MCF 10A (cell line): ENCODE measurements at regions not wholly inside any gene's neighbourhood (a gene's known extent, or its start where the extent isn't known, plus 50 kb on each side); places are given as distances from the start of the nearest gene placed in this dataset.

Experiments used
- BruUV-seq: library from RNA; stranded (reverse); fragments of 400-500 nt; replicated peaks from 2 replicates; lab custom pipeline; 2021; lab: Mats Ljungman, UMichigan
- CTCF ChIA-PET: fragments of 300-600 bp; sonication (Branson Sonifier 250); formaldehyde crosslinking; extraction: SDS; loops from one replicate; lab custom pipeline; 2021; ENCODE audit warnings: antibody characterized with exemption, inconsistent platforms; lab: Yijun Ruan, JAX
- POLR2A ChIA-PET: fragments of 300-600, 350-650 bp; sonication (Branson Sonifier 250); formaldehyde crosslinking; extraction: SDS; loops from one replicate; lab custom pipeline; 2020; ENCODE audit warnings: antibody characterized with exemption, inconsistent platforms; lab: Yijun Ruan, JAX
- DNase-seq: peaks from one replicate; pipeline ENCODE4 v3.0.0-alpha.2; 2018; ENCODE audit not compliant: unreplicated experiment
- H3K27ac Mint-ChIP-seq: one replicate; pipeline ENCODE4 v1.8.0; 2022; ENCODE audit warnings: mild to moderate bottlenecking, low read depth, mixed read lengths; ENCODE audit not compliant: unreplicated experiment
- H3K27me3 Mint-ChIP-seq: one replicate; pipeline ENCODE4 v1.8.0; 2022; ENCODE audit warnings: mixed read lengths; ENCODE audit not compliant: insufficient read depth, unreplicated experiment
- H3K36me3 Mint-ChIP-seq: one replicate; pipeline ENCODE4 v1.8.0; 2022; ENCODE audit warnings: mild to moderate bottlenecking, moderate library complexity, mixed read lengths; ENCODE audit not compliant: insufficient read depth, unreplicated experiment
- H3K4me1 Mint-ChIP-seq: one replicate; pipeline ENCODE4 v1.8.0; 2022; ENCODE audit warnings: mixed read lengths; ENCODE audit not compliant: insufficient read depth, unreplicated experiment
- H3K4me3 Mint-ChIP-seq: one replicate; pipeline ENCODE4 v1.8.0; 2022; ENCODE audit warnings: mild to moderate bottlenecking, moderate library complexity, mixed read lengths; ENCODE audit not compliant: unreplicated experiment
- H3K9me3 Mint-ChIP-seq: one replicate; pipeline ENCODE4 v1.8.0; 2022; ENCODE audit warnings: mixed read lengths; ENCODE audit not compliant: unreplicated experiment
- intact Hi-C: fragments of 100-400 bp; cut with micrococcal nuclease; formaldehyde crosslinking; loops from 2 replicates; pipeline ENCODE4 v1.14.1; 2022
- TF ChIP-seq, protein P1 (sequence below): fragments of 200-600 bp; IDR thresholded peaks from one replicate; pipeline ENCODE4 v1.8.0; 2022; ENCODE audit warnings: antibody characterized with exemption, mild to moderate bottlenecking; ENCODE audit not compliant: unreplicated experiment

DNA sequence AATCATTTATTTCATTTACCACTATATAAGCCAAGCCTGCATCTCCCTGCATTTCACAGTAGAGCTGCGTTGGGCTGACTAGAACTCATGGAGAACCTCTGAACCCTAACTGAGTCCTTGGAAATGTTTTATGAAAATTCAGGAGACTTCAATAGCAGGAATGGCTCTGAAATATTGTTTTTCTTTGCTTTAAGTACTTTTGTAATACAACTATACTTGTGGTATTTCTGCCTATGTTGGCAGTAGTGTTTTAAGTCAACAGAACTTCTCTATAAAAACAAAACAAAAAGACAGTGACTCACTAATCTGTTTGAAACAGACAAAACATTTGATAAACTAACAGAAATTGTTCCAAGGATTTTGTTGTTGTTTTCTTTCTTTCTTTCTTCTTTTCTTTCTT, 489.2 kb upstream of the MEF2C start:
- no peaks in the 10 kb centered on the region for H3K27me3 Mint-ChIP-seq
- no peak for DNase-seq

DNA sequence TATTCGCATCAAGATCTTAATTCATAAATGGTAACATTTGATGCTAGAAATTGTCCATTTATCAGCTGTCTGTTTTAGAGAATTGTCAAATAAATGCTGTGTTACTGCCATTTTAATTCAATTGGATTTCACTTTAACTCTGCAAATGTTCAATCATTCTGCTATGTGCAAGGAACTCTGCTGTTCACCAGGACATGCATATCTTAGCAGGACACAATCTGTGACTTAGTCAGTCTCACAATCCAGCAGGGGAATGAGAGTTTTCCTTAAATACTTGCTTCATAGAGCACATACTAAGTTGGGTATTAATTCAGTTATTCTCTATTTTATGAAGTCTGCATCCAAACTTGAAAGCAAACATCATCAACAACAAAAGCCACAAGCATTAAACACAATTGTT, 488.7 kb upstream of the MEF2C start:
- no peak overlapping the region for H3K4me3 Mint-ChIP-seq
- DNase-seq: no peak
- H3K27me3 Mint-ChIP-seq: no peaks in the 10 kb centered on the region
- peaks cover 6% of the 10 kb centered on the region for H3K4me1 Mint-ChIP-seq
- H3K27ac Mint-ChIP-seq: no peak overlapping the region
- H3K36me3 Mint-ChIP-seq: no peaks in the 10 kb centered on the region
- CTCF ChIA-PET: no interaction called here
- POLR2A ChIA-PET: no interaction called here
- TF ChIP-seq, protein P1, sequence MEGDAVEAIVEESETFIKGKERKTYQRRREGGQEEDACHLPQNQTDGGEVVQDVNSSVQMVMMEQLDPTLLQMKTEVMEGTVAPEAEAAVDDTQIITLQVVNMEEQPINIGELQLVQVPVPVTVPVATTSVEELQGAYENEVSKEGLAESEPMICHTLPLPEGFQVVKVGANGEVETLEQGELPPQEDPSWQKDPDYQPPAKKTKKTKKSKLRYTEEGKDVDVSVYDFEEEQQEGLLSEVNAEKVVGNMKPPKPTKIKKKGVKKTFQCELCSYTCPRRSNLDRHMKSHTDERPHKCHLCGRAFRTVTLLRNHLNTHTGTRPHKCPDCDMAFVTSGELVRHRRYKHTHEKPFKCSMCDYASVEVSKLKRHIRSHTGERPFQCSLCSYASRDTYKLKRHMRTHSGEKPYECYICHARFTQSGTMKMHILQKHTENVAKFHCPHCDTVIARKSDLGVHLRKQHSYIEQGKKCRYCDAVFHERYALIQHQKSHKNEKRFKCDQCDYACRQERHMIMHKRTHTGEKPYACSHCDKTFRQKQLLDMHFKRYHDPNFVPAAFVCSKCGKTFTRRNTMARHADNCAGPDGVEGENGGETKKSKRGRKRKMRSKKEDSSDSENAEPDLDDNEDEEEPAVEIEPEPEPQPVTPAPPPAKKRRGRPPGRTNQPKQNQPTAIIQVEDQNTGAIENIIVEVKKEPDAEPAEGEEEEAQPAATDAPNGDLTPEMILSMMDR: no peak
- intact Hi-C loops: no loop called here
- H3K9me3 Mint-ChIP-seq: no peaks in the 10 kb centered on the region
- no TSS peak for BruUV-seq

More for the DNA sequence above, 489.2 kb upstream of the MEF2C start:
- ChIA-PET CTCF (no interaction called here), POLR2A (no interaction called here)
- TF ChIP-seq, protein P1: no peak
- intact Hi-C loops: no loop called here
- H3K4me1 Mint-ChIP-seq: peaks cover 6% of the 10 kb centered on the region
- no TSS peak for BruUV-seq
- H3K27ac Mint-ChIP-seq: no peak overlapping the region
- no peaks in the 10 kb centered on the region for H3K36me3 Mint-ChIP-seq
- H3K9me3 Mint-ChIP-seq: no peaks in the 10 kb centered on the region
- no peak overlapping the region for H3K4me3 Mint-ChIP-seq

DNA sequence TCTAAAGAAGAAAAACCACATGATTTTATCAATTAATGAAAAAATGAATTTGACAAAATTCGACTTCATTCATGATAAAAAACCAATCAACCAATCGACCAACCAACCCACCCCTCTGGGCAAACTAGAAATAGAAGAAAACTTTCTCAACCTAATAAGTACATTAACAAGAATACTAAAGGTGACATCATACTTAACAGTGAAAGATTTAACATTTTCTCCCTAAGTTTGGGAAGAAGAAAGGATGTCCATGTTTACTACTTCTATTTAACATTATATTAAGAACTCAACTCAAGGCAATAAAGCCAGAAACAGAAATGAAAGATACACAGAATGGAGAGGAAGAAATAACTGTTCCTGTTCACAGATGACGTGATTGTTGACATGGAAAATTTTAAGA, 476.1 kb upstream of the MEF2C start:
- Mint-ChIP-seq H3K4me1 (no peaks in the 10 kb centered on the region), H3K4me3 (no peak overlapping the region), H3K27me3 (no peaks in the 10 kb centered on the region), H3K9me3 (no peaks in the 10 kb centered on the region), H3K27ac (no peak overlapping the region), H3K36me3 (no peaks in the 10 kb centered on the region)
- ChIA-PET CTCF (no interaction called here), POLR2A (no interaction called here)
- no peak for DNase-seq
- no TSS peak for BruUV-seq
- TF ChIP-seq, protein P1: no peak
- intact Hi-C loops: no loop called here

DNA sequence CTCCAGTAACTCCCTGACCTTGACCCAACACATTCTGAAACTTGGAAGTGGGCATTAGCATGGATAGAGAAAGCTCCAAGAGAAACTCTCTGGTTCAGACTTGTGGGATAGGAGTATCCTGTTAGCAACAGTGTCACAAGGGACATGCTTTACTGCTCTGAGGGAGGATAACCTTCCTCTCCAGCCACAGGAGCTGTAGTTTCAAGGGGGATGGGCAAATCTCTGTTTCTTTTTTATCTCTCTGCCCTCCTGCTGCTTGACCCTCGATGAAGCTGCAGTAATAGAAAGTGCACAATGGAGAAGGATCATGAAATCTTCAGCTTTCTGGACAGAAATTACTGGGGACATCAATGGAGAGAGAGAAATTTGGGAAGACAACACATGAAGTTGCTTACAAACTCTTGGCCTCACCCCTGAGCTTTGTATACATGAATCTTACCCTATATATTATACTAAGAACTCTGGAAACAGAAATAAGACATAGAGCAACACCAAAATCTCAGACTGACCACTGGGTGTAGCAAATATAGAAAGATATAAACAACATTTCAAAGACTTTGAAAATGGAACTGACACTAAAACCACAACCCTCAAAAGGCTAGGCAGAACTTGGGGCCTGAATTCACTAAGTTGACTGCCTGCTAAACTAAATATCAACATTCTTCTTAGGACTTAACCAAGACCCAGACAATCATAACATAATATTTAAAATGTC, 471.0 kb upstream of the MEF2C start:
- no peak overlapping the region for H3K4me3 Mint-ChIP-seq
- H3K36me3 Mint-ChIP-seq: no peaks in the 10 kb centered on the region
- intact Hi-C loops: no loop called here
- H3K27me3 Mint-ChIP-seq: no peaks in the 10 kb centered on the region
- H3K27ac Mint-ChIP-seq: no peak overlapping the region
- no peaks in the 10 kb centered on the region for H3K9me3 Mint-ChIP-seq
- BruUV-seq: no TSS peak
- no peak for DNase-seq
- peaks cover 10% of the 10 kb centered on the region for H3K4me1 Mint-ChIP-seq
- ChIA-PET POLR2A (no interaction called here), CTCF (interaction anchor here (0.6 kb wide), 1 partner anchor 1199 kb away, joined by 4 read pairs; no protein-coding TSS in a partner anchor)
- TF ChIP-seq, protein P1: no peak
